Lower leg skin (tissue), 4 donors: ENCODE measurements at regions not wholly inside any gene's neighbourhood (a gene's known extent, or its start where the extent isn't known, plus 50 kb on each side); places are given as distances from the start of the nearest gene placed in this dataset.

Source experiments
- DNase-seq, 2 donors: peaks; one replicate each; pipeline ENCODE4 v3.0.0-alpha.2; 2019; ENCODE audit warnings: low spot score in 2 of 2
- H3K4me3 ChIP-seq: fragments of 200-600 bp; sonication (generic); 2 replicates; pipeline ENCODE4 v1.5.1; 2017; ENCODE audit warnings: mild to moderate bottlenecking, low read depth; ENCODE audit not compliant: poor library complexity, severe bottlenecking
- POLR2A ChIP-seq, 2 donors: fragments of 450-650 bp; IDR thresholded peaks; one replicate each; pipeline ENCODE4 v1.6.1; 2016 to 2017; ENCODE audit warnings: antibody characterized with exemption in 2 of 2, mild to moderate bottlenecking in 1 of 2, moderate library complexity in 1 of 2
- WGBS, 2 donors: methylation state at CpG; one replicate each; pipeline ENCODE4 v1.1.5; 2018; 5-methylcytosine and 5-hydroxymethylcytosine counted together
- intact Hi-C: fragments of 100-400 bp; cut with DNase I; formaldehyde crosslinking; loops from one replicate; pipeline ENCODE4 v1.15.0; 2023; ENCODE audit warnings: low total_unique reads
- TF ChIP-seq, protein P1 (sequence below), 3 donors: fragments of 450-650 bp; IDR thresholded peaks; one replicate each; pipeline ENCODE4 v1.5.1; 2016; ENCODE audit warnings: antibody characterized with exemption in 3 of 3, mild to moderate bottlenecking in 3 of 3, moderate library complexity in 2 of 3

DNA sequence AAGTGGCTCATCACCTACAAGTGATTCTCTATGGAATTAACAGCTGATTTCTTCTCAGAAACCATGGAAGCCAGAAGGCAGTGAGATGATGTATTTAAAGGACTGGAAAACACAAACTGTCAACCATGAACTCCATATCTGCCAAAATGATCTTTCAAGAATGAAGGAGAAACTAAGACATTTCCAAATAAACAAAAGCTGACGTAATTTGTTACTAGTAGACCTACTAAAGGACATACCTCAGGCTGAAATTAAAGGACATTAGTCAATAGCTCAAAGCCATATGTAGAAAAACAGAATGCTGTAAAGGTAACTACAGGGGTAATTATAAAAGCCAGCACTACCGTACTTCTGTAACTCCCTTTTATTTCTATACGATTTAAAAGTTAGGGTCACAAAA is 129.4 kb upstream of the TMEM45B start:
- intact Hi-C loops, result no loop called here
- H3K4me3 ChIP-seq, result no peak overlapping the region
- DNase-seq, result no peak
- TF ChIP-seq, protein P1, sequence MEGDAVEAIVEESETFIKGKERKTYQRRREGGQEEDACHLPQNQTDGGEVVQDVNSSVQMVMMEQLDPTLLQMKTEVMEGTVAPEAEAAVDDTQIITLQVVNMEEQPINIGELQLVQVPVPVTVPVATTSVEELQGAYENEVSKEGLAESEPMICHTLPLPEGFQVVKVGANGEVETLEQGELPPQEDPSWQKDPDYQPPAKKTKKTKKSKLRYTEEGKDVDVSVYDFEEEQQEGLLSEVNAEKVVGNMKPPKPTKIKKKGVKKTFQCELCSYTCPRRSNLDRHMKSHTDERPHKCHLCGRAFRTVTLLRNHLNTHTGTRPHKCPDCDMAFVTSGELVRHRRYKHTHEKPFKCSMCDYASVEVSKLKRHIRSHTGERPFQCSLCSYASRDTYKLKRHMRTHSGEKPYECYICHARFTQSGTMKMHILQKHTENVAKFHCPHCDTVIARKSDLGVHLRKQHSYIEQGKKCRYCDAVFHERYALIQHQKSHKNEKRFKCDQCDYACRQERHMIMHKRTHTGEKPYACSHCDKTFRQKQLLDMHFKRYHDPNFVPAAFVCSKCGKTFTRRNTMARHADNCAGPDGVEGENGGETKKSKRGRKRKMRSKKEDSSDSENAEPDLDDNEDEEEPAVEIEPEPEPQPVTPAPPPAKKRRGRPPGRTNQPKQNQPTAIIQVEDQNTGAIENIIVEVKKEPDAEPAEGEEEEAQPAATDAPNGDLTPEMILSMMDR (IDR thresholded peaks at IDR 0.05), result no peak
- 70 to 93% methylated on average over 3 of the region's 3 CpGs for WGBS, 2 donors

DNA sequence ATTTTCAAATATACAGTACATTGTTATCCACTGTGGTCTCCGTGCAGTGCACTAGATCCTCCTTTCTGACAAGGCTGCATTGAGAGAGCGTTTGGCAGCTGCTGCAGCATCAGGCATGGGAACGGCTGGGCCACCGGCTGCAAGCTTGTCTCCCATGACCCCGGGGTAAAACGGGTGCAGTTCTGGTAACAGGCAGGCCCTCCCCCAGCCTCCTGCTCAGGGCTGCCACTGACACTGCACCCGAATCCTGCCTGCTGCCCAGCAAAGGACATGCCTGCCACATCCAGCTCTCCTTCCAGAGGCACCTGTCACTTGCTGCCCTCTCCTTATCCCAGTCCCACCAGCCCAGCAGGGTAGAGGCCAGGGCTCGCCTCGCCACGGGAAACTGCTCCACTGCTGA is 124.5 kb upstream of the TMEM45B start:
- intact Hi-C loops, result no loop called here
- H3K4me3 ChIP-seq, result no peak overlapping the region
- TF ChIP-seq POLR2A (IDR thresholded peaks at IDR 0.05), result no peak
- TF ChIP-seq, protein P1 (IDR thresholded peaks at IDR 0.05), result no peak
- no peak for DNase-seq
- WGBS, 2 donors, result 59 to 74% methylated on average over 7 to 10 of the region's 10 CpGs

DNA sequence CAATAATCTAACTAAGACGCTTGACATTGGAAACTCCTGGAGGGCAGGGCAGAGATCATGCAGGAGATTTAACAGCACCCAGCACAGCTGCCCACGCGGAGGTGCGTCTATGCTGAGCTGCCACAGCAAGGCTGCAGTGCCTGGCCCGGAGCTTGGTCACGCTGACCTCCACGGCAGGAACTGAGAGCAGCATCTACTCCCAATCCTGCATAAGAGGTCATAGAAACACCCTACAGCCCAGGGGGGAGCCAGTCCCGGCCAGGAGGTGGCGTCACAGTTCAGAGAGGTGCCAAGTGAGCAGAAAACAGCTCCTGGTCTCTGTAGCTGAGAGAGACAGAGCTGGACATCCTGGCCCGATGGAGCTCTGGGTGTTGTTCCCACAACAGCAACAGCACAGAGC is 121.1 kb upstream of the TMEM45B start:
- no peak for DNase-seq
- WGBS, 2 donors, result 72 to 80% methylated on average over 10 of the region's 10 CpGs
- TF ChIP-seq, protein P1 (IDR thresholded peaks at IDR 0.05), result no peak
- TF ChIP-seq POLR2A (IDR thresholded peaks at IDR 0.05), result no peak
- H3K4me3 ChIP-seq, result no peak overlapping the region
- intact Hi-C loops, result no loop called here

DNA sequence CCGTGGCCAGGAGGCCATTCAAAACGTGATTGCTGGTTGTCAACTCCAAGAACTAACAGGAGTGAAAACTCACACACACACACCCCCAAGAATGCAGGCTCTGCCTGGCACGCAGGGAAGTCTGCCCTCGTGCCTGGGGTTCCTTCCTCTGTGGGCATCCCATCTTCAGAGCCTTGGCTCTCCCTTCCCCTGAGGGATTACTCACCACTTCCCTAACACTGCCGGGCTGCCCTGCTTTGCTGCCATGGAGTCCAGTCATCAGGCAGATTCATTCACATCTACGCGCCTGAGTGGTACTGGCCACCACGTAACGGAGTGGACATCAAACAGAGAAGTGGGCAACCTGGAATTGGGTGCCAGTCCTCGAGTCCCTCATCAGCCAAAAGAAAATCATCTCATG is 120.7 kb upstream of the TMEM45B start:
- WGBS, 2 donors, result 71% methylated on average over 10 of the region's 10 CpGs
- no peak overlapping the region for H3K4me3 ChIP-seq
- TF ChIP-seq POLR2A (IDR thresholded peaks at IDR 0.05), result no peak
- TF ChIP-seq, protein P1 (IDR thresholded peaks at IDR 0.05), result no peak
- intact Hi-C loops, result no loop called here
- peak in 1 of 2 donors; percentile 78 for DNase-seq

DNA sequence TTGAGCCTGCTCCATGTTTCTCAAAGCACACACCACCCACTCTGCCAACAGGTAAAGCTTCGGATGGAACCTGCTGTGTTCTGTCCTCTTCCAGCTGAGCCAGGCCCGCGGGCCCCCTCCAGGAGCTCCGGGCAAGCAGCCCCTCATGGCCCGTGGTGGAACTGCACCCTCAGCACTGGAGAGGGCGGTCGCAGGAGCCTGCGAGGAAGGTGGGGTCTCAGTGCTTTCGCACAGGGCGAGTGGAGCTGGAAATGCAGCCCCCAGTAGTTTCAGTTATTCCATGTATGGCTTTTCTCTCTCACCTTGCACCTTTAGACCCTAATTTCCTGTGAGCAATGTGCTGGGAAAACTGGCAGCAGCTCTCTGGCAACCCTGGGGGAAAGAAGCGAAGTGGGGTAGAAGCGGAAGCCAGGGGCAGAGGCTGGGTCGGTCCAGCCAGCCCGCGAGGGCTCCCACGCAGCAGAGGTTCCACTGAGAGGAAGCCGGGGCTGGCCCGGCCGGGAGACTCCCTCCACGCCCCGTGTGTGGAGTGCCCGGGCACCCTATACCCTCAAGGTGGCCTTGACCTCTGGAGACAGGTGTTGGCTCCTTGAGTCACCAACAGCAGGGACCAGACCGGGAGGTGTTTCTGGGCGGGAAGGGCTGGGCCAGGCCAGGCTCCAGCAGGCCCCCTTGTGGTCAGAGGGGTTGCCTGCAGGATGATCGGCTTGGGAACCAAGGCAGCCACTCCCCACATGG is 119.9 kb upstream of the TMEM45B start:
- DNase-seq, result peak; percentile 32 to 88
- WGBS, 2 donors, result 12 to 18% methylated on average over 25 of the region's 25 CpGs
- TF ChIP-seq, protein P1 (IDR thresholded peaks at IDR 0.05), result no peak
- TF ChIP-seq POLR2A (IDR thresholded peaks at IDR 0.05), result no peak
- no peak overlapping the region for H3K4me3 ChIP-seq
- intact Hi-C loops, result no loop called here
